Glomerular endothelial cell (primary cell): ENCODE measurements at regions not wholly inside any gene's neighbourhood (a gene's known extent, or its start where the extent isn't known, plus 50 kb on each side); places are given as distances from the start of the nearest gene placed in this dataset.
"Not testable (repeated sequence)": the region's sequence is repeated elsewhere in the genome, so short reads cannot be mapped to it uniquely, and the experiment has no call there.

Source experiments
- DNase-seq: peaks from one replicate; pipeline ENCODE4 v3.0.0-alpha.2; 2011; ENCODE audit warnings: low read depth, low spot score; ENCODE audit errors: extremely low read depth

DNA sequence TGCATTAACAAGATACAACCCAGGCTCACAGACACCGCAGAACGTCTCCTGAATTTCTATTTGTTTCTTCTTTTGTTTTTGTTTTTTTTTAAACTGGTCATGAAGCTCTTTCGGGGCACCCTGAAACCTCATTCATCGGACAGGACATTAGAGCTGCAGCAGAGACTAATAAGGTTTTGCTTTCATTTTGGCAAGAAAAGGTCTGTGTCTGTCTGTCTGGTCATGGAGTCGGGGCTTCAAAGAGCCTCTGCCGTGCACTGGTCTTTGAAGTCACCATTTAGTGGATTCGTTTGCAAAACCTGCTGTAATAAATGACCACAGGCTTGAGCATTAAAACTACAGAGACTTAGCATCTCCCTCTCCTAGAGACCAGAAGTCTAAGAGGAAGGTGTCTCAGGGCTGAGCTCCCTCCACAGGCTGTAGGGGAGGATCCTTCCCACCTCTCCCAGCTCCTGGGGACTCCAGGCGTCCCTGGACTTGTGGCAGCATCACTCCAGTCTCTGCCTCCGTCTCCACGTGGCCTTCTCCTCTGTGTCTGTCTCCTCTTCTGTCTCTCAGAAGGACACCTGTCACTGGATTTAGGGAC, 247.5 kb downstream of the CRLF2 start:
- DNase-seq, result no peak

- no peak for DNase-seq
These were observed 251.6 kb downstream of the CRLF2 start for GRCh38 chrX:960821-961220.

DNA sequence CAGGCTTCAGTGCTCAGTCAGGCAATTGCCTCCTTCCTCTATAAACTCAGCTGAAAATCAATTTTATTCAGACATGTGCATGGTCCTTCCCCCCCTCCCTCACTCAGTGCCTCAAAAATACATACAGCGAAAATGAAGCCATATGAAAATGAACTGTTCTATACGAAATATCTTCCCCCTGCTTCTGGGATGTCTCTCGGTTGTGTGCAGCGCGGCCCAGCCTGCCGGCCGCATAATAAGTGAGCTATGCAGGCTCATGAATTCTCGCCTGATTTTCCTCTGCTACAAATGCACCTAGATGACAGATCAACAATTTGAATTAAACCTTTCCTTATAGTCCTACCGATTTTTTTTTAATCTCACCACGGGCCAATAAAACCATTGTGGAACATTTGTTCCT, 252.9 kb downstream of the CRLF2 start:
- DNase-seq, result no peak

DNA sequence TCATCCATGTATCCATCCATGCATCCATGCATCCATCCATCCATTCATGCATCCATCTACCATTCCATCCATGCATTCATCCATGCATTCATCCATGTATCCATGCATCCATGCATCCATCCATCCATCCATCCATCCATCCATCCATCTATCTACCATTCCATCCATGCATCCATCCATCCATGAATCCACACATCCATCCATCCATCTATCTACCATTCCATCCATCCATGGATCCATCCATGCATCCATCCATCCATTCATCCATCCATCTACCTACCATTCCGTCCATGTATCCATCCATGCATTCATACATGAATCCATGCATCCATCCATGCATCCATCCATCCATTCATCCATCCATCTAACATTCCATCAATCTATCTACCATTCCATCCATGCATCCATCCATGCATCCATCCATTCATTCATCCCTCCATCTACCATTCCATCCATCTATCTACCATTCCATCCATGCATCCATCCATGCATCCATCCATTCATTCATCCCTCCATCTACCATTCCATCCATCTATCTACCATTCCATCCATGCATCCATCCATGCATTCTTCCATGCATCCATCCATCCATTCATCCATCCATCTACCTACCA, 257.2 kb downstream of the CRLF2 start:
- DNase-seq, result not testable (repeated sequence)

DNA sequence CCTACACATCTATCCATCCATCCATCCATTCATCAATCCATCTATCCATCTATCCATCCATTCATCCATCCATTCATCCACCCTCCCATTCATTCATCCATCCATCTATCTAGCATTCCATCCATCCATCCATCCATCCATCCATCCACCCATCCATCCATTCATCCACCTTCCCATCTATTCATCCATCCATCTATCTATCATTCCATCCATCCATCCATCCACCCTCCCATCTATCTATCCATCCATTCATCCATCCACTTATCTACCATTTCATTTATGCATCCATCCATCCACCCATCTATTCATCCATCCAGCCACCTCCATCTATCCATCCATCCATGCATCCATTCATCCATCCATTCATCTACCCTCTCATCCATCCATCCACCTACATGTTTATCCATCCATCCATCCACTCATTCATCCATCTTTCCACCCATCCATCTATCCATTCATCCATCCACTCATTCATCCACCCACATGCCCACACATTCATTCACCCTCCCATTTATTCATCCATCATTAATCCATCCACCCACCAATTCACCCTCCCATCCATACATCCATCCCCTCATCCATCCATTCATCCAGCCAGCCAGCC, 258.5 kb downstream of the CRLF2 start:
- no peak for DNase-seq

- no peak for DNase-seq
These were observed 259.6 kb downstream of the CRLF2 start for GRCh38 chrX:952816-953215.

- not testable (repeated sequence) for DNase-seq
These were observed 265.2 kb downstream of the CRLF2 start for GRCh38 chrX:947262-947661.

DNA sequence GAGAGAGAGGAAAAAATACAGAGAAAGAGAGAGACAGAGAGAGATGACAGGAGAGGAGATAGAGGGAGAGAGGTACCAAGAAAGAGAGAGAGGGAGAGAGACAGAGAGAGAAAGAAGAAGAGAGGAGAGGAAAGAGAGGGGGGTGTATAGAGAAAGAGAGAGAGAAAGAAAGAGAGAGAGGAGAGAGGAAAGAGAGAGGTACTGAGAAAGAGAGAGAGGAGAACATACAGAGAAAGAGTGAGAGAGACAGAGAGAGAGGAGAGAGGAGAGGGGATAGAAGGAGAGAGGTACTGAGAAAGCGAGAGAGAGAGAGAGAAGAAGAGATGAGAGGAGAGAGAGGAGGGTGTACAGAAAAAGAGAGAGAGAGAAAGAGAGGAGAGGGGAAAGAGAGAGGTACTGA, 269.4 kb downstream of the CRLF2 start:
- DNase-seq, result no peak

DNA sequence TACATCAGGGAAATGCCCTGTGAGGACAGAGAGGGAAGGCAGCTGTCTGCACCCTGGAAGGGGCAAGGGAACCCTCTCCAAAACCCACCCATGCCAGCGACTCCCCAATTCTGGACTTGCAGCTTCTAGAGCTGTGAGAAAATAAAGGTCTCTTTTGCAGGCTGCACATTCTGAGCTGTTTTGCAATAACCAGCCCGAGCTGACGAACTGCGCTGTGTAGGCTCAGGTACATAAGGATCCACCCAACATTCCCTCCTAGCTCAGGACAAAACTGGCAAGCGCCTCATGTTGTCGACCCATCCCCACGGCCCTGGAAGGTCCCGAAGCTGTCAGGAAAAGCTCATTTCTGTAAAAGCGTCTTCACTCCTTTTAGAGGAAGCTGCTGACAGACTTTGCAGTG, 271.8 kb downstream of the CRLF2 start:
- no peak for DNase-seq

- no peak for DNase-seq
These were observed 275.3 kb downstream of the CRLF2 start for GRCh38 chrX:936979-937769.

DNA sequence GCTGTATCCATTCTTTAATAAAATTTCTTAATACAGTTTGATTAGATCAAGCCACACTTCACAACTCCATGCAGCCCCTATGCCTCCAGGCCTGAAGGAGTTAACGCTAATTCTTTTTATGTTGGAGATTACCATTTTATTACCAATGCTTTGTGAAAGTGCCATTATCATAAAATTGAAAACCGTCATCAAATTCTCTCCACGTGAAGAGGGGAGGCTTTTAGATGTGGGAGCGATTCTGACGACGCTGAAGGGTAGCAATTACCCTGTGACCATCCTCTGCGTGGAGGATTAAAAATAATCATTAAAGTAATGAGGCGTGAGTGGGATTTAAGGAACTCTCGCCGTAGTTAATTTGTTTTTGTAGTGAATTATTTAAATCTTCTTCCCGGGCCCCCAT, 278.8 kb downstream of the CRLF2 start:
- no peak for DNase-seq

DNA sequence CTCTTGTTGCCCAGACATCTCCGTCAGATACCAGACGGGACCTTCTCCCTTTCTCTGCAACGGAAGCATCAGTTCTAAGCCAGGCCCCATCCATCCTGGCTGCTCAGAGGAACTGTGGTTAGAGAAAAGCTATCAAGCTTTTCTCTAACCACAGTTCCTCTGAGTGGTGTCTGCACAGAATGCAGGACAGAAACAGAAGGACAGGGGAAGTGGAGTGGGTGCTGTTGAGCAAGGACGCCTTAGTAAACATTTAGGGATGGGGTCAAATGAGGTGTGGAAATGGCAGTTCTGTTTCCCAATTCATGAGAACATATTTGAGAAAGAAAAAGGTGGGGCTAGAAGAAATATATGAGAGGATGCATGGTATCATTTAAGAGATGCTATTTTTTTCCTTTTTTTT, 283.8 kb downstream of the CRLF2 start:
- no peak for DNase-seq

DNA sequence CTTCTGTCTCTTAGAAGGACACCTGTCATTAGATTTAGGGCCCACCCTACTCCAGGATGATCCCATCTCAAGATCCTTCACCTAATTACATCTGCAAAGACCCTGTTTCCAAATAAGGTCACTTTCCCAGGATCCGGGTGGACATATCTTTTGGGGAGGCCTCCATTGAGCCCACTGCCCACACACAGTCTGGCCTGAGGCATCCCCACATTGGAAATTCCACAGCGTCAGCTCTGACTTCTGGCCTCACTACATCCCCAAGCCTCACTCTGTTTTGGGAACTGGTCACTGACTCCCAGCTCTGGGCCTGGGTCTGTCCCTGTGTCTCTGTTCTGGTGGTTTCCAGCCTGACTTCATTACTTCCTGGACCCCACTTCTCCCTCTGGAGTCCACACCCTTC, 285.5 kb downstream of the CRLF2 start:
- no peak for DNase-seq

- DNase-seq, result no peak
These were observed 286.4 kb downstream of the CRLF2 start for GRCh38 chrX:926070-926469.

DNA sequence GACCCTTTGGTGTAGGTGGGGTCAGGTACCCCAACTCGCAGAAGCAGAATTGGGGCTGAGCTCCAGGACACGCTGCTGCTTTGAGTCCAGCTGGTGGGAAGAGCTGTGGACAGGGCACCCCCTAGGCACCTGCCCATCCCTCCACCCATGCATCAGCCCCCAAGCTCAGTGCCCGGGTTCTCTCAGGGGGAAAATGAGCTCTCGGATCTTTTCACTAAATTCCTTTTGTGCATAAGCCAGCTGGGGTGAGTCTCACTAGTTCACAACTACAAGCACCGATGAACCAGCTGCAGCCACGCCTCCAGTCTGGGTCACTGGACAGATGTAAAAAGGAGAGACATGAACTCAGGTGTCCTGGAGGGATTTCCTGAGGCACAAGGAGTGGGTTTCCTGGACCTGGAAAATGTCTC, 286.8 kb downstream of the CRLF2 start:
- no peak for DNase-seq

GRCh38 chrX:925094-925493, 287.4 kb downstream of the CRLF2 start:
- DNase-seq, result no peak

DNA sequence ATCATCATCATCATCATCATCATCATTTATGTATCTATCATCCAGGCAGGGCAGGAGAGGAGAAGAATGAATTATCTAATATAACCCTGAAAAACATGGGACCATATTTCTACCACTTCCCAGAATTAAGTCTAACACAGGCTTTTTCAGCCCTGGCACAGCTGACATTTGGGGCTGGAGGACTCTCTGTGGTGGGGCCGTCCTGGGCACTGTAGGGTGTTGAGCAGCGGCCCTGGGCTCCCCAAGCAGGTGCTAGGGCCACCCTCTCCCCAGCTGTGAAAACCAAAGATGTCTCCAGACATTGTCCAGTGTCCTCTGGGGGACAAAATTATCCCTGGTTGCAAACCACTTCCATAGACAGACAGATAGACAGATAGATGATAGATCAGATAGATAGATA, 288.4 kb downstream of the CRLF2 start:
- no peak for DNase-seq

DNA sequence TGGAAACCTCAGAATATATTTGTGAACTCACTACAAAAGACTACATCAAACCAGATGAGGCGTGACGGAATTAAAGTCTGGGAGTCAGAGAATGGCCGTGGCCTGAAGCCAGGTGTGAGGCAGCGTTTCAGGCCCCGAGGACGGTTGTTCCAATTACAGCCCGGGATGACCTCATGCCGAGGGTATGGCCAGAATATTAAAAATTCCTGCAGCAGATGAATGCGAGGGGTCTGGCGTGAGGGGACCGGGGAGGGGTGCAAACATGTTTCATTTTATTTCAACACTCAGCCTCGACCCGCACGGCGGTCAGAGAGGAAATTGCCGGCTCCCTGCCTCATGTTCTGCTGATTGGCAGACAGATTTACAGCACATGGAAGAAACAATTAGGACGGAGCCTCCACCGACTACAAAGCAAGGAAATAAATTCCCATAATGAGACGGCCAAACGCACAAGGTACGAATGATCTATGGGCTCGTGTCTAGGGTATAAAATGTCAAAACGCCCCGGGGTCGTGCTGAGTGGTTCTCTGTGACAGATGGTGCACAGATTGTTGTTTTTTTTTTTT, 289.7 kb downstream of the SHOX start:
- no peak for DNase-seq

- DNase-seq, result no peak
These were observed 285.6 kb downstream of the SHOX start for GRCh38 chrX:916230-916599.

GRCh38 chrX:915427-916229, 285.0 kb downstream of the SHOX start:
- no peak for DNase-seq

GRCh38 chrX:914206-914605, 283.6 kb downstream of the SHOX start:
- no peak for DNase-seq
